GM23248 (cell line): ENCODE measurements at regions not wholly inside any gene's neighbourhood (a gene's known extent, or its start where the extent isn't known, plus 50 kb on each side); places are given as distances from the start of the nearest gene placed in this dataset.

Source experiments
- EZH2 ChIP-seq: fragments of 200-600 bp; sonication (generic); IDR thresholded peaks from 2 replicates; pipeline ENCODE4 v1.6.1; 2018; ENCODE audit warnings: antibody characterized with exemption, mild to moderate bottlenecking; ENCODE audit not compliant: insufficient read depth, poor library complexity, severe bottlenecking
- EZH2phosphoT487 ChIP-seq: fragments of 200-600 bp; sonication (generic); IDR thresholded peaks from 2 replicates; pipeline ENCODE4 v1.6.1; 2018; ENCODE audit warnings: antibody characterized with exemption, moderate library complexity, mild to moderate bottlenecking, low read depth; ENCODE audit not compliant: insufficient read depth

- no peak for TF ChIP-seq EZH2
- TF ChIP-seq EZH2phosphoT487 = no peak
These were observed 262.6 kb upstream of the LYZL1 start for GRCh38 chr10:29026065-29026797.
